ENCODE measurements at regions not wholly inside any gene's neighbourhood (a gene's known extent, or its start where the extent isn't known, plus 50 kb on each side); places are given as distances from the start of the nearest gene placed in this dataset.

- H3K9me3 Mint-ChIP-seq: no peaks in the 10 kb centered on the region
- peaks cover 14% of the 10 kb centered on the region for H3K27me3 Mint-ChIP-seq
- H3K27ac Mint-ChIP-seq: no peak overlapping the region
- no peak for DNase-seq
- no peaks in the 10 kb centered on the region for H3K4me1 Mint-ChIP-seq (ENCODE audit: low read depth)
- H3K4me3 Mint-ChIP-seq: no peak overlapping the region
- no peaks in the 10 kb centered on the region for H3K36me3 Mint-ChIP-seq (ENCODE audit: low read depth)
Observed at GRCh38 chr13:78816154-78816553, 157.2 kb upstream of the OBI1 start.

DNA sequence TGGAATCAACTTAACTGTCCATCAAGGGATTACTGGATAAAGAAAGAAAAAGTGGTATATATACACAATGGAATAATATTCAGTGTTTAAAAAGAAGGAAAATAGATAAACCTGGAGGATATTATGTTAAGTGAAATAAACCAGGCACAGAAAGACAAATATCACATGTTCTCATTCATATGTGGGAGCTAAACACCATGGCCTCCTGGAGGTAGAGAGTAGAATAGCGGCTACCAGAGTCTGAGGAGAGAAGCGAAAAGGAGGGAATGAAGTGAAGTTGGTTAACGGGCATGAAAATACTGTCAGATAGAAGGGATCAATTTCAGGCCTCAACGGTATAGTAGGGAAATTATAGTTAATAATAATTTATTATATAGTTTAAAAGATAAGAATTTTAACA lies 147.5 kb upstream of the OBI1 start:
- Mint-ChIP-seq H3K4me1 (ENCODE audit: low read depth) (no peaks in the 10 kb centered on the region), H3K9me3 (peaks cover 2% of the 10 kb centered on the region), H3K36me3 (ENCODE audit: low read depth) (no peaks in the 10 kb centered on the region), H3K27ac (no peak overlapping the region), H3K27me3 (peaks cover 10% of the 10 kb centered on the region), H3K4me3 (no peak overlapping the region)
- no peak for DNase-seq

DNA sequence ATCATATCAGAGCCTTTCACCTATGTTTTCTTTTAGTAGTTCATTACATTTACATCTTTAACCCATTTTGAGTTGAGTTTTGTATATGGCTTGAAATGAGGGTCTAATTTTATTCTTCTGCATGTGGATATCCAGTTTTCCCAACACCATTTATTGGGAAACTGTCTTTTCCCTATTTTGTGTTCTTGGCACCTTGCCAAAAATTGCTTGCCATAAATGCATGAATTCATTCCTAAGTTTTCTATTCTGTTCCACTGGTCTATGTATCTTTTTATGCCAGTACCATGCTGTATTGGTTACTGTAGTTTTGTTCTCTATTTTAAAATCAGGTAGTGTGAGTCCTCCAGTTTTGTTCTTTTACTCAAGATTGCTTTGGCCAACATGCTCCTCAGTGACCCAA lies 144.0 kb upstream of the OBI1 start:
- DNase-seq: no peak
- peaks cover 2% of the 10 kb centered on the region for H3K9me3 Mint-ChIP-seq
- H3K4me3 Mint-ChIP-seq: no peak overlapping the region
- no peaks in the 10 kb centered on the region for H3K36me3 Mint-ChIP-seq (ENCODE audit: low read depth)
- no peaks in the 10 kb centered on the region for H3K4me1 Mint-ChIP-seq (ENCODE audit: low read depth)
- no peak overlapping the region for H3K27ac Mint-ChIP-seq
- H3K27me3 Mint-ChIP-seq: peaks cover 10% of the 10 kb centered on the region

DNA sequence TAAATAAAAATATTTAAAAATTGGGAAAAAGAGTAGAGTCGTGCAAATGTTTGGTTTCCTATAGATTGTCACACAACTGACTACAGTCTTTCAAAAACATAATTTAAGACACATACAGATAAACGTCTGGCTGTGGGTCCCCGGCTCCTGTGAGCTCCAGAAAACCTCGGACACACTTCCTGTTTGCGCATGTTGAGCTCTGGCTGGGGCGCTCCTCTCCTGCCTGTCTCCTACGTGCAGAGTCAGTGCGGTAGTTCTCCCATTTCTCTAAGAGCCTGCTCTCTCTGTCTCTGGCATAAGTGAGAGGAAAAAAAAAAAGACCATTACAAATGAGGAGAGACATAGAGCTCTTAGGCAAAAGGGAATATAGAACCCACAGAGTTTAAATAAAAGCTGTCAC lies 128.2 kb upstream of the OBI1 start:
- Mint-ChIP-seq H3K36me3 (ENCODE audit: low read depth) (no peaks in the 10 kb centered on the region), H3K27me3 (peaks cover 9% of the 10 kb centered on the region), H3K27ac (no peak overlapping the region), H3K9me3 (no peaks in the 10 kb centered on the region), H3K4me3 (no peak overlapping the region), H3K4me1 (ENCODE audit: low read depth) (no peaks in the 10 kb centered on the region)
- no peak for DNase-seq

GRCh38 chr13:78786459-78786858 lies 127.5 kb upstream of the OBI1 start:
- Mint-ChIP-seq H3K27me3 (peaks cover 9% of the 10 kb centered on the region), H3K9me3 (no peaks in the 10 kb centered on the region), H3K4me3 (no peak overlapping the region), H3K4me1 (ENCODE audit: low read depth) (no peaks in the 10 kb centered on the region), H3K27ac (no peak overlapping the region), H3K36me3 (ENCODE audit: low read depth) (no peaks in the 10 kb centered on the region)
- no peak for DNase-seq

- Mint-ChIP-seq H3K27me3 (peaks cover 12% of the 10 kb centered on the region), H3K4me1 (ENCODE audit: low read depth) (no peaks in the 10 kb centered on the region), H3K9me3 (no peaks in the 10 kb centered on the region), H3K36me3 (ENCODE audit: low read depth) (no peaks in the 10 kb centered on the region), H3K4me3 (no peak overlapping the region), H3K27ac (no peak overlapping the region)
- no peak for DNase-seq
Observed at GRCh38 chr13:78785764-78786163, 126.8 kb upstream of the OBI1 start.

DNA sequence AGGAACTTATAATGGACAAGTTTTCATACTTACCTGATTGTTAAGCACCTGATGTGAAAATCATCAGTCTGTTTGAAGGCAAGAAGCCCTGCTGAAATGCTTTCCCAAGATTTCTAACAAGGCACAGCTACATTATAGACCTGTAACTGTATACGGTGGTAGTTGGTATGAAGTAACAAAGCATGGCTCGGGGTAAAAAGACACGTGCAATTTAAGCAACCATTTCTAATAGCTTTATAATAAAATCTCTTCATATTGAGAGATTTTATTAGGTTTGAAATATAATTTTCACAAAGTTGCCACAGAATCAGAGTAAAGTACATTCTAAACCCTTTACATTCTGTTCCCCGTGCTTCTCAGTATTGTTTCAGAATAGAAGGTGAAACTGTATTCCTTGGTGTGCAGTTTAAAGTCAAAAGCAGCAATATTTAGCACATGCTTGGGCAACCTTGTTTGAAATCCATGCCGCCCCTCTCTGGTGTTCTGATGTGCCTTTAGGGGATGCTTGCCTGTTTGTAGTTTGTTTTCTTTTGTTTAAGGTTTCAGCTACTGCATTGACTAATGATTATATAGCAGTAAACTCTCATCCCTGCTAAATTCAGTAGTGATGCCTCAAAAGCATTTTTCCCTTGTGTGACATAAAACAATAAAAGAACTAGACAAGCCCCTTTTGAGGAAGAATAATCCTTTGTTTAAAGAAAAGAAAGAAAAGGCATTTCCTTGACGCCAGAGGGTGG lies 125.2 kb upstream of the OBI1 start:
- H3K27ac Mint-ChIP-seq: no peak overlapping the region
- DNase-seq: no peak
- no peaks in the 10 kb centered on the region for H3K9me3 Mint-ChIP-seq
- H3K27me3 Mint-ChIP-seq: peaks cover 17% of the 10 kb centered on the region
- no peaks in the 10 kb centered on the region for H3K36me3 Mint-ChIP-seq (ENCODE audit: low read depth)
- no peaks in the 10 kb centered on the region for H3K4me1 Mint-ChIP-seq (ENCODE audit: low read depth)
- no peak overlapping the region for H3K4me3 Mint-ChIP-seq

DNA sequence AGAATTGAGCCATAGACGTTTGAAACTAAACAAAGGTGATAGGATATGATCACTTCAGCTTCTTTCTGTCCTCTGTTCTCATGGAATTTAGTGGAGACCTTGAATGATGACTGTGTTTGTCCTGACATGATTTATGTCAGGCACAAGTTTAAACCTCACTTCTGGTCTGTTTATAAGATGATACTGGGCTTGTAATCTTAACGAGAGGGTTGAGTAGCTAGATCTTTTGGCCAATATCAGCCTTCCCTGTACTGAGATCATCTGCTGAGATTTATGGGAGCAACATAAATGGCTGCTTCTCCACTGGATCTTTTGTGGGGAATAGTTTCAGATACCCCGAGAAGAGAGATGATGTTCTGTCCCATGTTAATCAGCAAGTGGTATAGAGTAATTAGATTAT lies 121.8 kb upstream of the OBI1 start:
- Mint-ChIP-seq H3K4me1 (ENCODE audit: low read depth) (no peaks in the 10 kb centered on the region), H3K27ac (no peak overlapping the region), H3K4me3 (no peak overlapping the region), H3K9me3 (no peaks in the 10 kb centered on the region), H3K27me3 (peaks cover 15% of the 10 kb centered on the region), H3K36me3 (ENCODE audit: low read depth) (no peaks in the 10 kb centered on the region)
- no peak for DNase-seq

DNA sequence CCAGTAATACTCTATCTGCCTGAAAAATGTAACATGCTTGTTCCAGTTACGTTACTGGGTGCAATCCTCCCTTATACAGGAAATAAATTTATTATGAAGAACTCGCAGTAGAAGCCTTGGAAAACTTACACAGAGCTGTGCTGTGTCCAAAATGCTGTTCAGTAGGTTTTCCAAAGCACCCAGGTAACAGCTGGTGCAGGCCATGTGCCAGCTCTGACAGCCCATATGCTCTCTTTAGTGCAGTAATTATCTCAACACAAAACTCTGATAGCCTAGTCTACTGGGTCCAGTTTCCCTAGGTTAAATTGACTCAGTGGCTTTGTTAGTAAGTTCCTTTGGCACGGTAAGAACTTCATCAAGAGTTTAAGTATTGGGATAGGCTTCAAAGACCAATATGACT lies 120.7 kb upstream of the OBI1 start:
- Mint-ChIP-seq H3K27ac (no peak overlapping the region), H3K27me3 (peaks cover 18% of the 10 kb centered on the region), H3K9me3 (no peaks in the 10 kb centered on the region)

DNA sequence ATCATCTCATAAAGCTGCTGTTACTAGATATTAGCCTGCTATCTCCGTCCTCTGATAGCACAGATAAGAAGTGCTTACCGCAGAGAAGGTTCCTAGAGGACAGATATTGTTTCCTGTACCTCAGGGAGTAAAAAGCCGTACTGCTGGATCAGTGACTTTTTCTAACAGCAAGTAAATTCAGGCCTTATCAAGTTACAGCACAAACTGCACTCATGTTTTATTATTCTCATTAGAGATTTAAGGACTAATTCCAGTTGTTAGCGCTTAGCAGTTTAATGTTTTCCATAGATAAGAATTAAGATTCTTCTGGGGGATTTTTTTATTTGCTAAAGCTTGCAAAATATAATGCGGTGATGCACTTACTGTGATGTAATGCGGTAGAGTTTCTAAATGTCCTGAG lies 119.0 kb upstream of the OBI1 start:
- Mint-ChIP-seq H3K36me3 (ENCODE audit: low read depth) (no peaks in the 10 kb centered on the region), H3K4me3 (no peak overlapping the region), H3K9me3 (no peaks in the 10 kb centered on the region), H3K27me3 (peaks cover 21% of the 10 kb centered on the region), H3K4me1 (ENCODE audit: low read depth) (no peaks in the 10 kb centered on the region), H3K27ac (no peak overlapping the region)
- DNase-seq: no peak

More for the DNA sequence above, 120.7 kb upstream of the OBI1 start:
- H3K36me3 Mint-ChIP-seq (ENCODE audit: low read depth): no peaks in the 10 kb centered on the region
- DNase-seq: no peak
- H3K4me1 Mint-ChIP-seq (ENCODE audit: low read depth): no peaks in the 10 kb centered on the region
- no peak overlapping the region for H3K4me3 Mint-ChIP-seq

- Mint-ChIP-seq H3K9me3 (no peaks in the 10 kb centered on the region), H3K36me3 (ENCODE audit: low read depth) (no peaks in the 10 kb centered on the region), H3K27me3 (peaks cover 19% of the 10 kb centered on the region), H3K4me3 (no peak overlapping the region), H3K27ac (no peak overlapping the region), H3K4me1 (ENCODE audit: low read depth) (no peaks in the 10 kb centered on the region)
- DNase-seq: no peak
Observed at GRCh38 chr13:78777396-78777795, 118.4 kb upstream of the OBI1 start.

DNA sequence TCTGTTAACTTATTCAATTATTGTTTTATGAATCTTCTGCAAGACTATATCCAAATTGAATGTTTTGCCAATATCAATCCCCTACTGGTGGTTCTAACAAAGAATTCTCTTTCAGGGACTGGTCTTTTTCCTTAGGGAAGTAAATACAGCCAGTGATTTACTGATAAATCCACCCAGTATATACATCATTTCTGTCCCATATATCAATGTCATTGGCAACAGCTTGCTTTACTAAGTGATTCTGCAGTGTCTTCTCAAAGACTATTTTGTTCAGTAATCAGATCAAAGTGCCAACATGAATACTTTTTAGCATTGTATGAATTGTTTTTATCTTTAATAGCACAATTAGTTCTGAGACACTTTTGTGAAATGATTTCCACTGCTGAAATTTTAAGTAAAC lies 114.0 kb upstream of the OBI1 start:
- no peak for DNase-seq
- peaks cover 20% of the 10 kb centered on the region for H3K27me3 Mint-ChIP-seq
- H3K36me3 Mint-ChIP-seq (ENCODE audit: low read depth): no peaks in the 10 kb centered on the region
- H3K4me1 Mint-ChIP-seq (ENCODE audit: low read depth): no peaks in the 10 kb centered on the region
- H3K27ac Mint-ChIP-seq: no peak overlapping the region
- no peaks in the 10 kb centered on the region for H3K9me3 Mint-ChIP-seq
- no peak overlapping the region for H3K4me3 Mint-ChIP-seq

DNA sequence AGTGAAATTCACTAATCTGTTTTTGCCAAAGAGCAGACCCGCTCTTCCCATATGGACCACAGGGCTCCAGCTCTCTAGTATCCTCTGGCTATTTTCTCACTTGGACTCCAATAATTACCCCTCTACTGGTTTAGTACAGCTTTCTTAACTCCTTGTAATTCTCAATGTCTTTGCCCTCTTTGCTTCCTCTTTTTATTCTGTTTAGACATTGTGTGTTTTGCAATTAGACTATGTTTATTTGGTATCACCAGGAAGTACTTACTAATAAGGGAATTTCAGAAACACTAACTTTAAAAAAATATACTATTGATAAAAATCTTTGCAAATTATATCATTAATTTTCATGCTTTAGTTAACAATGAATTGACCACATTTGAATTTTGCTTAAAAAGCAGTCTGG lies 111.6 kb upstream of the OBI1 start:
- no peak for DNase-seq
- Mint-ChIP-seq H3K4me1 (ENCODE audit: low read depth) (no peaks in the 10 kb centered on the region), H3K36me3 (ENCODE audit: low read depth) (no peaks in the 10 kb centered on the region), H3K27ac (no peak overlapping the region), H3K4me3 (no peak overlapping the region), H3K9me3 (no peaks in the 10 kb centered on the region), H3K27me3 (peaks cover 26% of the 10 kb centered on the region)

- Mint-ChIP-seq H3K27ac (no peak overlapping the region), H3K4me3 (no peak overlapping the region), H3K9me3 (no peaks in the 10 kb centered on the region), H3K27me3 (peaks cover 23% of the 10 kb centered on the region), H3K4me1 (ENCODE audit: low read depth) (no peaks in the 10 kb centered on the region), H3K36me3 (ENCODE audit: low read depth) (no peaks in the 10 kb centered on the region)
- DNase-seq: no peak
Observed at GRCh38 chr13:78768950-78769349, 110.0 kb upstream of the OBI1 start.

GRCh38 chr13:78764665-78765064 lies 105.7 kb upstream of the OBI1 start:
- DNase-seq: no peak
- no peak overlapping the region for H3K4me3 Mint-ChIP-seq
- no peaks in the 10 kb centered on the region for H3K9me3 Mint-ChIP-seq
- H3K27ac Mint-ChIP-seq: no peak overlapping the region
- H3K4me1 Mint-ChIP-seq (ENCODE audit: low read depth): no peaks in the 10 kb centered on the region
- no peaks in the 10 kb centered on the region for H3K36me3 Mint-ChIP-seq (ENCODE audit: low read depth)
- peaks cover 16% of the 10 kb centered on the region for H3K27me3 Mint-ChIP-seq

DNA sequence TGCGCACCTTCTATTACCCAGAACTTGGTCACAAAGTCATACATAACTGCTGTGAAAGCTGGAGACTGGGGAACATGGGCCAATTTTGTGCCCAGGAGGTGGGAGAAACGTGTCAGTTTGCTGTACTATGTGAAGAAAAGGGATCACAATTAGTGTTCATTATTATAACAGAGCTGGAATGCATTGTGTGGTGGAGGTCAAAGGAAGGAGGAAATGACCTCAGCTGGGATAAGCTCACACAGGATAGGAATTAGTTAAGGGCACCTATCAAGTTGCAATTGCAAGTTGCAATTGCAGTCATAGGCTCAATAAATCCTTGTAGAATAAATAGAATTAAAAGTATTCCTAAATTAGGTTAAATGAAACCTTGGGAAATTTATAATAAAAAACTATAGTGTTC lies 103.9 kb upstream of the OBI1 start:
- no peaks in the 10 kb centered on the region for H3K4me1 Mint-ChIP-seq (ENCODE audit: low read depth)
- no peak for DNase-seq
- peaks cover 13% of the 10 kb centered on the region for H3K27me3 Mint-ChIP-seq
- H3K9me3 Mint-ChIP-seq: no peaks in the 10 kb centered on the region
- H3K4me3 Mint-ChIP-seq: no peak overlapping the region
- no peak overlapping the region for H3K27ac Mint-ChIP-seq
- H3K36me3 Mint-ChIP-seq (ENCODE audit: low read depth): no peaks in the 10 kb centered on the region

Data from activated T-cell treated with anti-CD3 and anti-CD28 coated beads, Interleukin-2, amount 50 U/mL, for 24 hours (primary cell).